ENCODE measurements at regions not wholly inside any gene's neighbourhood (a gene's known extent, or its start where the extent isn't known, plus 50 kb on each side); places are given as distances from the start of the nearest gene placed in this dataset.
A peak's percentile ranks its signal among the peaks of the same experiment; 100 is the strongest.

GRCh38 chr2:145501920-145502319, 982.0 kb upstream of the ZEB2 start:
- H3K4me3 ChIP-seq (ENCODE audit: low read depth, low read length), result no peak overlapping the region
- no peak for DNase-seq (ENCODE audit: low read depth)
- TF ChIP-seq CTCF (IDR thresholded peaks at IDR 0.05; ENCODE audit: control insufficient read depth, extremely low read depth, insufficient read depth), result no peak

- H3K4me3 ChIP-seq (ENCODE audit: low read depth, low read length), result no peak overlapping the region
- no peak for DNase-seq (ENCODE audit: low read depth)
- no peak for TF ChIP-seq CTCF (IDR thresholded peaks at IDR 0.05; ENCODE audit: control insufficient read depth, extremely low read depth, insufficient read depth)
Observed at GRCh38 chr2:145495590-145495989, 975.7 kb upstream of the ZEB2 start.

- H3K4me3 ChIP-seq (ENCODE audit: low read depth, low read length), result no peak overlapping the region
- DNase-seq (ENCODE audit: low read depth), result no peak
- no peak for TF ChIP-seq CTCF (IDR thresholded peaks at IDR 0.05; ENCODE audit: control insufficient read depth, extremely low read depth, insufficient read depth)
Observed at GRCh38 chr2:145494441-145494840, 974.5 kb upstream of the ZEB2 start.

- no peak for DNase-seq (ENCODE audit: low read depth)
- TF ChIP-seq CTCF (IDR thresholded peaks at IDR 0.05; ENCODE audit: control insufficient read depth, extremely low read depth, insufficient read depth), result no peak
- H3K4me3 ChIP-seq (ENCODE audit: low read depth, low read length), result no peak overlapping the region
Observed at GRCh38 chr2:145488571-145488970, 968.7 kb upstream of the ZEB2 start.

GRCh38 chr2:145484448-145485097, 964.7 kb upstream of the ZEB2 start:
- peak; percentile 21 for TF ChIP-seq CTCF (IDR thresholded peaks at IDR 0.05; ENCODE audit: control insufficient read depth, extremely low read depth, insufficient read depth)
- no peak for DNase-seq (ENCODE audit: low read depth)
- no peak overlapping the region for H3K4me3 ChIP-seq (ENCODE audit: low read depth, low read length)

GRCh38 chr2:145483854-145484253, 963.9 kb upstream of the ZEB2 start:
- no peak for TF ChIP-seq CTCF (IDR thresholded peaks at IDR 0.05; ENCODE audit: control insufficient read depth, extremely low read depth, insufficient read depth)
- no peak overlapping the region for H3K4me3 ChIP-seq (ENCODE audit: low read depth, low read length)
- DNase-seq (ENCODE audit: low read depth), result no peak

GRCh38 chr2:145481334-145481922, 961.5 kb upstream of the ZEB2 start:
- TF ChIP-seq CTCF (IDR thresholded peaks at IDR 0.05; ENCODE audit: control insufficient read depth, extremely low read depth, insufficient read depth), result no peak
- no peak for DNase-seq (ENCODE audit: low read depth)
- no peak overlapping the region for H3K4me3 ChIP-seq (ENCODE audit: low read depth, low read length)
